Stimulated activated CD4-positive, alpha-beta T cell treated with anti-CD3 and anti-CD28 coated beads, Interleukin-4, amount 100 ng/mL, for 4 hours (primary cell): ENCODE measurements at regions not wholly inside any gene's neighbourhood (a gene's known extent, or its start where the extent isn't known, plus 50 kb on each side); places are given as distances from the start of the nearest gene placed in this dataset.
"Not testable (repeated sequence)": the region's sequence is repeated elsewhere in the genome, so short reads cannot be mapped to it uniquely, and the experiment has no call there.

ENCODE experiments used
- DNase-seq, 2 experiments: peaks; one replicate each; pipeline ENCODE4 v3.0.0-alpha.2; 2020

GRCh38 chr10:65778753-65779152, 1147.1 kb upstream of the LRRTM3 start:
- no peak for DNase-seq

GRCh38 chr10:65779985-65780384, 1145.9 kb upstream of the LRRTM3 start:
- no peak for DNase-seq

- no peak for DNase-seq
These were observed 1139.6 kb upstream of the LRRTM3 start for GRCh38 chr10:65786279-65786678.

GRCh38 chr10:65787571-65787970, 1138.3 kb upstream of the LRRTM3 start:
- no peak for DNase-seq

GRCh38 chr10:65788271-65788670, 1137.6 kb upstream of the LRRTM3 start:
- DNase-seq = no peak

GRCh38 chr10:65791979-65792378, 1133.9 kb upstream of the LRRTM3 start:
- DNase-seq = no peak

- no peak for DNase-seq
These were observed 1132.0 kb upstream of the LRRTM3 start for GRCh38 chr10:65793738-65794425.

- not testable (repeated sequence) for DNase-seq
These were observed 1131.0 kb upstream of the LRRTM3 start for GRCh38 chr10:65794861-65795260.

- no peak for DNase-seq
These were observed 1129.4 kb upstream of the LRRTM3 start for GRCh38 chr10:65796472-65796871.

- DNase-seq = no peak
These were observed 1127.7 kb upstream of the LRRTM3 start for GRCh38 chr10:65798133-65798532.

- DNase-seq = no peak
These were observed 1123.4 kb upstream of the LRRTM3 start for GRCh38 chr10:65802391-65802790.

GRCh38 chr10:65805511-65805910, 1120.3 kb upstream of the LRRTM3 start:
- no peak for DNase-seq

GRCh38 chr10:65805993-65806392, 1119.8 kb upstream of the LRRTM3 start:
- no peak for DNase-seq

GRCh38 chr10:65808687-65809333, 1117.0 kb upstream of the LRRTM3 start:
- no peak for DNase-seq

GRCh38 chr10:65811931-65812525, 1113.8 kb upstream of the LRRTM3 start:
- no peak for DNase-seq

GRCh38 chr10:65816536-65816935, 1109.3 kb upstream of the LRRTM3 start:
- DNase-seq = no peak

GRCh38 chr10:65818990-65819389, 1106.8 kb upstream of the LRRTM3 start:
- no peak for DNase-seq

- DNase-seq = no peak
These were observed 1098.5 kb upstream of the LRRTM3 start for GRCh38 chr10:65827359-65827758.

- no peak for DNase-seq
These were observed 1087.0 kb upstream of the LRRTM3 start for GRCh38 chr10:65838811-65839210.

GRCh38 chr10:65843203-65843602, 1082.6 kb upstream of the LRRTM3 start:
- no peak for DNase-seq

GRCh38 chr10:65845916-65846315, 1079.9 kb upstream of the LRRTM3 start:
- DNase-seq = no peak

- DNase-seq = no peak
These were observed 1079.3 kb upstream of the LRRTM3 start for GRCh38 chr10:65846541-65846940.

GRCh38 chr10:65846949-65847348, 1078.9 kb upstream of the LRRTM3 start:
- DNase-seq = no peak
